ENCODE measurements at regions not wholly inside any gene's neighbourhood (a gene's known extent, or its start where the extent isn't known, plus 50 kb on each side); places are given as distances from the start of the nearest gene placed in this dataset.

DNA sequence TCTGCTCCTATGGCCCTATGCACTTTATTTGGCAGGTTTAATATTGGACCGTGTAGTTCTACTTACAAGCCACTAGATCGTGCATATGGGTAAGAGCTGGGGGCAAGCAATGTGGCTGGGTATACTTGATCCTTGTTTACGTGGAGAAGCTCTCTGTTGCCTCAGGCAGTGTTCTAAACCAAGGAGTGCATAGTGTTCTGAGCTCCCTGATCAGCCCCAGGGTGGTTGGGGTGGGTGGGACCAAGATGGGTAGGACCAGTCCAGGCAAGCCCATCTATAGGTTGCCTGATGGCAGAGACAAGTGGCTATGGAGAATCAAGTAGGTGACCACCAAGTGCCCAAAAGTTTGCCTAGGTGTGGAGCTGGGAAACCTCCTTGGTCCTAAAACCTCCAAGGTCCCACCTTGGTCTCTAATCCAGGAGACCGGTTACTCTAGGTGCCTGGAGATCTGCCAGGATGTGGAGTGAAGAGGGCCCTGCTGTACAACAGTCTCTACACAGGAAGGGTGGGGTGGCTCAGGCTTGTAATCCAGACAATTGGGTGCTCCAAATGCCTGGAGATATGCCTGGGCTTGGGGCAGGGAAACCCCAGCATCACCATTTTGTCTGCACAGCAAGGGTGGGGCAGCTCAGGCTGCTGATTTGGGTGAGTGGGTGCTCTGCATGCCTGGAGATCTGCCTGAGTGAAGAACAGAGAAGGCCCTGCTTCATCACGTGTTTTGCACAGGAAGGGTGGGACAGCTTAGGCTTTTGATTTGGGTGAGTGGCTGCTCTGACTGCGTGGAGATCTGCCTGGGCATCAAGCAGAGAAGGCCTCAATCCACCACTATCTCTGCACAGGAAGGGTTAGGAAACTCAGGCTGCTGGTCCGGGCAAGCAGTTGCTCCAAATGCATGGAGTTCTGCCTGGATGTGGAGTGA lies 659.8 kb downstream of the TLE4 start:
- RAD21 ChIA-PET (ENCODE audit: unreplicated experiment) = no interaction called here
- Histone ChIP-seq H3K79me2 (ENCODE audit: control insufficient read depth, insufficient read depth, low read length) (no peaks in the 10 kb centered on the region), H3K27ac (ENCODE audit: control insufficient read depth, insufficient read depth) (no peak overlapping the region), H2AFZ (ENCODE audit: control insufficient read depth, low read depth, low read length) (no peak overlapping the region), H3K9me3 (replicated peaks; ENCODE audit: control insufficient read depth, insufficient read depth, low read length) (no peaks in the 10 kb centered on the region), H3K4me2 (ENCODE audit: control insufficient read depth, insufficient read depth) (no peak overlapping the region), H3K9ac (ENCODE audit: control insufficient read depth, insufficient read depth, low read length) (no peak overlapping the region), H3K27me3 (replicated peaks in 1 of 2; ENCODE audit: control insufficient read depth in 2 of 2, insufficient read depth in 2 of 2, low read length in 1 of 2) (no peaks in the 10 kb centered on the region), H3K36me3 (ENCODE audit: control insufficient read depth in 2 of 2, insufficient read depth in 2 of 2, low read length in 1 of 2) (no peaks in the 10 kb centered on the region), H3K4me1 (ENCODE audit: control insufficient read depth, insufficient read depth, low read length) (no peaks in the 10 kb centered on the region), H4K20me1 (ENCODE audit: control insufficient read depth, insufficient read depth) (no peaks in the 10 kb centered on the region), H3K4me3 (no peak overlapping the region)
- no TSS peak for BruUV-seq (replicated peaks)
- CTCF ChIA-PET = no interaction called here
- DNase-seq (ENCODE audit: low read depth, low spot score) (no peak), FAIRE-seq (no peak), ATAC-seq (no peak)
- in situ Hi-C loops (cut with MboI) = no loop called here
- WGBS (ENCODE audit: insufficient coverage, insufficient replicate concordance, low lambda C conversion rate, missing lambda C conversion rate) = 24% methylated on average over 7 of the region's 7 CpGs
- SMC1A ChIA-PET (ENCODE audit: uncharacterized antibody, unreplicated experiment) = no interaction called here
- TF ChIP-seq POLR2A (IDR thresholded peaks at IDR 0.05; ENCODE audit: low read depth, low read length) = no peak
- TF ChIP-seq ZBTB40 (IDR thresholded peaks at IDR 0.05; ENCODE audit: borderline replicate concordance) = no peak
- POLR2A ChIA-PET = no interaction called here
- intact Hi-C loops (cut with micrococcal nuclease; ENCODE audit: unreplicated experiment) = no loop called here

Measured in GM12878 (cell line).